Dendritic cell treated with granulocyte-macrophage colony-stimulating factor and Interleukin-4, amounts not matched to agents 40 ng/mL and 50 ng/mL, for 4 days (primary cell): ENCODE measurements at regions not wholly inside any gene's neighbourhood (a gene's known extent, or its start where the extent isn't known, plus 50 kb on each side); places are given as distances from the start of the nearest gene placed in this dataset.
"Not testable (repeated sequence)": the region's sequence is repeated elsewhere in the genome, so short reads cannot be mapped to it uniquely, and the experiment has no call there.

Experiments
- H3K27ac Mint-ChIP-seq: one replicate; pipeline ENCODE4 v1.8.0; 2022; ENCODE audit warnings: mild to moderate bottlenecking, mixed read lengths
- H3K27me3 Mint-ChIP-seq: one replicate; pipeline ENCODE4 v1.8.0; 2022; ENCODE audit warnings: mild to moderate bottlenecking, mixed read lengths
- H3K36me3 Mint-ChIP-seq: one replicate; pipeline ENCODE4 v1.8.0; 2022; ENCODE audit warnings: low read depth, mixed read lengths
- H3K4me1 Mint-ChIP-seq: one replicate; pipeline ENCODE4 v1.8.0; 2022; ENCODE audit warnings: low read depth, mixed read lengths
- H3K4me3 Mint-ChIP-seq: one replicate; pipeline ENCODE4 v1.8.0; 2022; ENCODE audit warnings: mild to moderate bottlenecking, moderate library complexity, mixed read lengths
- H3K9me3 Mint-ChIP-seq: one replicate; pipeline ENCODE4 v1.8.0; 2022; ENCODE audit warnings: mixed read lengths
- intact Hi-C: fragments of 100-400 bp; cut with micrococcal nuclease; formaldehyde crosslinking; loops from one replicate; pipeline ENCODE4 v1.15.0; 2022

DNA sequence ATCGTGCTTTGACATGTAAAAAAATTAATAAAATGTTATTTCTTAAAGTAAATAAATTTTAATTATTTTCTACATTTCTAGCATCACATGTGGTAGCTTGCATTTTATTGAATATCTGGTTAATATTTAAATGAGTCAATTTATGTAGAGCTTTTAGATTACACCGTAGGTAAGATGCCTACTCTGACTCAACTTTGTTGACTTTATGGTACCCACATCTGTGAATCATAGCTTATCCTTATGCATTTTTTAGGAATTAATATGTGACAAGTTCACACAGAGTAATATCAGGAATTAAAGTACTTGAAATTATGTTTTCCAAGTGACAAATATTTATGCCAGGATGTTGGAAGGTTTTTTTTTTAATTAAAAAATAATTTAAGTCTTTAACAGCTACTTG lies 120.7 kb downstream of the LEPR start:
- Mint-ChIP-seq H3K9me3 (no peaks in the 10 kb centered on the region), H3K27me3 (no peaks in the 10 kb centered on the region), H3K27ac (no peak overlapping the region), H3K4me3 (no peak overlapping the region), H3K36me3 (no peaks in the 10 kb centered on the region), H3K4me1 (peaks cover 19% of the 10 kb centered on the region)
- intact Hi-C loops: no loop called here

- Mint-ChIP-seq H3K36me3 (no peaks in the 10 kb centered on the region), H3K27ac (no peak overlapping the region), H3K9me3 (no peaks in the 10 kb centered on the region), H3K27me3 (no peaks in the 10 kb centered on the region), H3K4me3 (no peak overlapping the region), H3K4me1 (peaks cover 19% of the 10 kb centered on the region)
- intact Hi-C loops: no loop called here
These were observed 121.4 kb downstream of the LEPR start for GRCh38 chr1:65541865-65542264.

- peaks cover 14% of the 10 kb centered on the region for H3K4me1 Mint-ChIP-seq
- H3K9me3 Mint-ChIP-seq: not testable (repeated sequence)
These were observed 122.1 kb downstream of the LEPR start for GRCh38 chr1:65542592-65542991.

GRCh38 chr1:65550306-65551010 lies 130.0 kb downstream of the LEPR start:
- H3K27ac Mint-ChIP-seq, H3K27me3 Mint-ChIP-seq, H3K4me1 Mint-ChIP-seq, intact Hi-C loops, H3K4me3 Mint-ChIP-seq, H3K36me3 Mint-ChIP-seq: not testable (repeated sequence)
- H3K9me3 Mint-ChIP-seq: peaks cover 58% of the 10 kb centered on the region

More at GRCh38 chr1:65542592-65542991, 122.1 kb downstream of the LEPR start:
- intact Hi-C loops, H3K36me3 Mint-ChIP-seq, H3K4me3 Mint-ChIP-seq, H3K27ac Mint-ChIP-seq, H3K27me3 Mint-ChIP-seq: not testable (repeated sequence)

- intact Hi-C loops, H3K4me1 Mint-ChIP-seq, H3K4me3 Mint-ChIP-seq, H3K36me3 Mint-ChIP-seq, H3K27ac Mint-ChIP-seq, H3K27me3 Mint-ChIP-seq: not testable (repeated sequence)
- peaks cover 58% of the 10 kb centered on the region for H3K9me3 Mint-ChIP-seq
These were observed 132.0 kb downstream of the LEPR start for GRCh38 chr1:65552484-65552883.

DNA sequence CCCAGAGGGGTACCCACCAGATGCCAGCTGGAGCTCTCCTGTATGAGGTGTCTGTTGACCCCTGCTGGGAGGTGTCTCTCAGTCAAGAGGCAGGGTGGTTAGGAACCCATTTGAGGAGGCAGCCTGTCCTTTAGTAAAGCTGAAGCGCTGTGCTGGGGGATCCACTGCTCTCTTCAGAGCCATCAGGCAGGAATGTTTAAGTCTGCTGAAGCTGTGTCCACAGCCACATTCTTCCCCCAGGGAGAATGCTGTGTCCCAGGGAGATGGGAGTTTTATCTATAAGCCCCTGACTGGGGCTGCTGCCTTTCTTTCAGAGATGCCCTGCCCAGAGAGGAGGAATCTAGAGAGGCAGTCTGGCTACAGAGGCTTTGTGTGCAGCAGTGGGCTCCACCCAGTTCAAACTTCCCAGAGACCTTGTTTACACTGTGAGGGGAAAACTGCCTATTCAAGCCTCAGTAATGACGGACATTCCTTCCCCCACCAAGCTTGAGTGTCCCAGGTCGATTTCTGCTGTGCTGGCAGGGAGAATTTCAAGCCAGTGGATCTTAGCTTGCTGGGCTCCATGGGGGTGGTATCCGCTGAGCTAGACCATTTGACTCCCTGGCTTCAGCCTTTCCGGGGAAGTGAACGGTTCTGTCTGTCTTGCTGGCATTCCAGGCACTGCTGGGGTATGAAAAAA lies 133.8 kb downstream of the LEPR start:
- not testable (repeated sequence) for H3K27me3 Mint-ChIP-seq
- peaks cover 46% of the 10 kb centered on the region for H3K9me3 Mint-ChIP-seq

GRCh38 chr1:65554829-65555228 lies 134.4 kb downstream of the LEPR start:
- Mint-ChIP-seq H3K36me3 (no peaks in the 10 kb centered on the region), H3K27ac (no peak overlapping the region), H3K4me3 (no peak overlapping the region), H3K4me1 (no peaks in the 10 kb centered on the region), H3K9me3 (peaks cover 43% of the 10 kb centered on the region), H3K27me3 (no peaks in the 10 kb centered on the region)
- intact Hi-C loops: no loop called here

More for the DNA sequence above, 133.8 kb downstream of the LEPR start:
- H3K36me3 Mint-ChIP-seq, intact Hi-C loops, H3K4me3 Mint-ChIP-seq, H3K4me1 Mint-ChIP-seq, H3K27ac Mint-ChIP-seq: not testable (repeated sequence)

DNA sequence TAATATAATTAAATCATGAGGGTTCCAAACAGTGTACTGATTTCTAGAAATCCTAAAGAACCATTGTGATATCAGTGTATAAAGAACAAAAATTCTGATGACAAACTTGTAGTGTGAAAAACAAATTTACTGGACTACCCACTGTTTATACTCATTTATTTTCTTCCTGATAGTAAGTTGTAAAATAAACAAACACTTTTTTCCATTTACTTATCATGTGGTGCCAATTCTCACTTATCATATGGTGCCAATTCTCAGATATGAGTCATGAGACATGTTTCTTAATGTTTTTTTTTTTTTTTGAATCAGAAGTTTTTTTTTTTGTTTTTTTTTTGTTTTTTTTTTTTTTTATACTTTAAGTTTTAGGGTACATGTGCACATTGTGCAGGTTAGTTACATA lies 137.7 kb downstream of the LEPR start:
- H3K4me3 Mint-ChIP-seq: no peak overlapping the region
- no peaks in the 10 kb centered on the region for H3K4me1 Mint-ChIP-seq
- H3K9me3 Mint-ChIP-seq: peaks cover 9% of the 10 kb centered on the region
- H3K36me3 Mint-ChIP-seq: no peaks in the 10 kb centered on the region
- no peak overlapping the region for H3K27ac Mint-ChIP-seq
- no peaks in the 10 kb centered on the region for H3K27me3 Mint-ChIP-seq
- intact Hi-C loops: no loop called here

DNA sequence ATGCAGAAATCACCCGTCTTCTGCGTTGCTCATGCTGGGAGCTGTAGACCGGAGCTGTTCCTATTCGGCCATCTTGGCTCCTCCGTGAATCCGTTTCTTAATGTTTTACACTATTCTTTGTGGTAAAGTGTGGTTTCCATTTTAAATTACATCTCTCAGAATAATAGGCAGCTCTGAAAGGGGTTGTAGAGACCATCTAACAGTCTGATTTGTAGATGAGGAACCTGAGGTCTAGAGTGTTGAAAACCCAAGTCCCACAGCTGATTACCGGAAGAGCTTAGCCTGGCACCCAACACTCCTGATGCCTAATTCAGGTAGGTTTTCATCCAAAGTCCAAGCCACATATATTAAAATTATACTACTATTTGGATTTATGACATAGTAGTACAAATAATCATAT lies 144.0 kb downstream of the LEPR start:
- intact Hi-C loops: no loop called here
- H3K27me3 Mint-ChIP-seq: no peaks in the 10 kb centered on the region
- no peak overlapping the region for H3K27ac Mint-ChIP-seq
- no peaks in the 10 kb centered on the region for H3K9me3 Mint-ChIP-seq
- H3K4me3 Mint-ChIP-seq: no peak overlapping the region
- no peaks in the 10 kb centered on the region for H3K36me3 Mint-ChIP-seq
- H3K4me1 Mint-ChIP-seq: no peaks in the 10 kb centered on the region

- Mint-ChIP-seq H3K36me3 (no peaks in the 10 kb centered on the region), H3K9me3 (no peaks in the 10 kb centered on the region), H3K27ac (no peak overlapping the region), H3K4me3 (no peak overlapping the region), H3K27me3 (no peaks in the 10 kb centered on the region), H3K4me1 (no peaks in the 10 kb centered on the region)
- intact Hi-C loops: no loop called here
These were observed 147.8 kb downstream of the LEPR start for GRCh38 chr1:65568285-65568684.

- intact Hi-C loops: no loop called here
- Mint-ChIP-seq H3K4me3 (no peak overlapping the region), H3K4me1 (no peaks in the 10 kb centered on the region), H3K27me3 (no peaks in the 10 kb centered on the region), H3K27ac (no peak overlapping the region), H3K36me3 (no peaks in the 10 kb centered on the region), H3K9me3 (no peaks in the 10 kb centered on the region)
These were observed 152.4 kb downstream of the LEPR start for GRCh38 chr1:65572701-65573421.

DNA sequence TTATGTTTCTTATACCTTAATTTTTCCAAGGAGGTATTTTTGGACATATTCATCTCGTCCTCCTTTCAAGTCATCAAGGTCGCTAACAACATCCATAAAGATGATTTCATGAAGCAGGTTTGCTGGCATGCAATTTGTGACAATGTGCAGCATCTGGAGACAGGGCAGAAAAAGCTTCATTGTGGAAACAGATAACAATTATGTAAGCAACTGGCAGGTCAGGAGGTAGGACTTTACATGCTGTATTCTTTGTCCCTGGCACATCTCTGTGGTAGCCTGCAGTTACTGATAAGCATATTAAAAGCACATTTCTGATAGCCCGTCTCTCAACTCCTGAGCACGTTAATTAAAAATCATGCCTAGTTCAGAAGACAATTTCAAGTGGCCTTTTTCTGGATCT lies 156.8 kb downstream of the LEPR start:
- intact Hi-C loops: no loop called here
- no peak overlapping the region for H3K27ac Mint-ChIP-seq
- H3K4me3 Mint-ChIP-seq: no peak overlapping the region
- H3K4me1 Mint-ChIP-seq: no peaks in the 10 kb centered on the region
- H3K27me3 Mint-ChIP-seq: no peaks in the 10 kb centered on the region
- H3K36me3 Mint-ChIP-seq: no peaks in the 10 kb centered on the region
- H3K9me3 Mint-ChIP-seq: no peaks in the 10 kb centered on the region

- H3K27me3 Mint-ChIP-seq, H3K27ac Mint-ChIP-seq, H3K9me3 Mint-ChIP-seq, H3K36me3 Mint-ChIP-seq, intact Hi-C loops, H3K4me3 Mint-ChIP-seq, H3K4me1 Mint-ChIP-seq: not testable (repeated sequence)
These were observed 157.5 kb downstream of the LEPR start for GRCh38 chr1:65577982-65578381.

DNA sequence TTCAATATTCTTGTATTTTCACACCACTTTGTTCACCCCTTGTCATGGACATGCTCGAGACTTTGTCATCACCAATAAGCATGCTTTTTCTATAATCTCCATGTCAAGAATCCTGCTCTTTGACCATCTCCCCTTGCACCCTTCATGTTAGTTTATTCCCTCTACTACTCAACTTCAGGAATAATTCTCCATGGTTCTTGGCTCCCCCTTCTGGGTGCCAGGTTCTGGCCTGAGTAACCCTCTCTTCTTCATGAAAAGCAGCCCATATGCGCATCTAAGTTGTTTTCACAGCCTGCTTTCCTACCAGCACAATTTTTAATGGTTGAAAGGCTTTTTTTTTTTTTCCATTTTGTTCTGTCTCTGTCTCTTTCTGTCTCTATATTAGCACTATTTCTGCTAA lies 160.7 kb downstream of the LEPR start:
- Mint-ChIP-seq H3K27ac (no peak overlapping the region), H3K9me3 (peaks cover 11% of the 10 kb centered on the region), H3K4me3 (no peak overlapping the region), H3K36me3 (no peaks in the 10 kb centered on the region), H3K27me3 (no peaks in the 10 kb centered on the region), H3K4me1 (no peaks in the 10 kb centered on the region)
- intact Hi-C loops: no loop called here
